Limb (tissue), 2 donors: ENCODE measurements at regions not wholly inside any gene's neighbourhood (a gene's known extent, or its start where the extent isn't known, plus 50 kb on each side); places are given as distances from the start of the nearest gene placed in this dataset.
A peak's percentile ranks its signal among the peaks of the same experiment; 100 is the strongest.
"Not testable (repeated sequence)": the region's sequence is repeated elsewhere in the genome, so short reads cannot be mapped to it uniquely, and the experiment has no call there.

ENCODE experiments used
- DNase-seq, 2 donors: peaks; one replicate each; pipeline ENCODE4 v3.0.0-alpha.2; 2016; ENCODE audit errors: extremely low spot score in 2 of 2

DNA sequence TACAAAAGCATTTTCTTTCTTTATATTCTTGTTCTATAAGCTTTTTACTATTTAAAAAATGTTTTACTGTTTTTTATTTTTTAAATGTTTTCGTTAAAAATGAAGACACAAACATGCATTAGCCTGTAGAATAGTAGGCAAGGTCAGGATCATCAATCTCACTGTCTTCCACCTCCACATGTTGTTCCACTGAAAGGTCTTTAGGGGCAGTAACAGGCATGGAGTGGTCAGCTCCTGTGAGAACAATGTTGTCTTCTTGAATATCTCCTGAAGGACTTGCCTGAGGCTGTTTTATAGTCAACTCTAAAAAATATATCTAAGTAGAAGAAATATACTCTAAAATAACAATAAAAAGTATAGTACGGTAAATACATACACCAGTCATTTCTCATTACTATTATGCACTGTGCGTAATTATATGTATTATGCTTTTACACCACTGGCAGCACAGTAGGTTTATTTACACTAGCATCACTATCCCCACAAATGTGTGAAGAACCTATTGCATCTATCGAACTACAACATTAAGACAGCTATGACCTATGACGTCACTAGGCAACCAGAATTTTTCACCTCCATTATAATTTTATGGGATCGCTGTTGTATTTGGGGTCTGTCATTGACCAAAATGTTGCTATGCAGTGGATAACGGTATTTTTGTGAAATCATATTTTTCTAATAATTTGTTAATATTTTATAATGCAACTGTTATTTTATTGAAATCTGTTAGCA lies 764.3 kb downstream of the METTL4 start:
- DNase-seq = no peak

DNA sequence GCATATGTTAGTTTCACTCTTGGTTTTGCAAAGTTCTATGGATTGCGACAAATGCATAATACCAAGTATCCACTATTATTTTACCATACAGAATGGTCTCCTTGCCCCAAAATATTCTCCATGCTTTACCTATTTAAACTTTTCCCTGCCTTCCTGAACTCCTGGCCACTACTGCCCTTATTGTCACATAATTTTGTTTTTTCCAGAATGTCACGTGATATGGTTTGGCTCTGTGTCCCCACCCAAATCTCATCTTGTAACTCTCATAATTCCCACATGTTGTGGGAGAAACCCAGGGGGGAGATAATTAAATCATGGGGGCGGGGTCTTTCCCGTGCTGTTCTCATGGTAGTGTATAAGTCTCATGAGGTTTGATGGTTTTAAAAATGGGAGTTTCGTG lies 760.0 kb downstream of the METTL4 start:
- DNase-seq = no peak

DNA sequence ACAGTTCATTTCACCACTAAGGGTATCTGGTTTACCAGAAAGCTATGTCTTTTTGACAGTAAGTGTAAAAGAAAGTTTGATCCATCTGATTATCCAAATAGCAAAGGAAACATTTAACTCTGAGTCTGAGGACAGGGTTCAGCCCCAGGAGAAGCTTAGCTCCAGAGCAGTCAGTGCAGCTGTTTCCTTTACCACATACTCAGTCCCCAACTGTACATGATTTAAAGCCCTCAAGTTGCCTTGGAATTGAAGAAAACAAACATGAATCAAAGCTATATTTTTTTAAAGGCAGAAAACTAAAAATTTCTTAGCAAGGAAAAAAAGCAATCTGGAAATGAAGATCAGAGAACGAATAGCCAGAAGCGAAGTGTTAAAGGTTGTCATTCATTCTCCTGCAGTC lies 746.0 kb downstream of the METTL4 start:
- peak in 1 of 2 donors; percentile 6 for DNase-seq

DNA sequence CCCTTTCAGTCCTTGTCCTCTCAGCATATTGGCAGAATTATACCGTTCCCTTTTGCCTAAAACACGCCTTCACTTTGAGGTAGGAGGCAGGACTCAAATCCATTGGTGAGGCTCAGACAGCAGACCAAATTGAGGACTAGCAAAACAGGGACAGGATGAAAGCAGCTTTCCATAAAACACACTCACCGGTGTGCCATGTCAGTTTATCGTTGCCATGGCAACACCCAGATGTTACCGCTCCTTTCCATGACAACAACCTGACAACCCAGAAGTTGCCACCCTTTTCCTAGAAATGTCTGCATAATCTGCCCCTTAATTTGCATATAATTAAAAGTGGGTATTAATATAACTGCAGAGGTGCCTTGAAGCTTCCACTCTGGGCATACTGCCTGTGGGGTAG lies 730.4 kb downstream of the METTL4 start:
- no peak for DNase-seq

DNA sequence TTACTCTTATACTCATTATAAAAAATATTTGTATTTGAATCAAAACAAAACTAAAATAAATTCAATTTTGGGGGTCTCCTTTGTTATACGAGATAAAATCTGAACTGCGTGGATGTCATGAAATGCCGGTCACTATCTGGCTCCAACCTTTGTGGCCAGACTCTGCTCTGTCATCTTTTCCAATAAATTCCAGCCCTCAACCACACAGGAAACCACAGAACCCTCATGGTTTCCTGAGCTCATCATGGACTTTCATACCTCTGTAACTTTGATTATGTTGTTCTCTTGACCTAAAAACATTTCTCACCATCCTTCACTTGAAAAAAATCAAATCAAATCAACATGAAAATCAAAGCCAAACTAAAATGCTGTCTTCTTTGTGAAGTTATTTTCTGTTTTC lies 724.7 kb downstream of the METTL4 start:
- DNase-seq = no peak

DNA sequence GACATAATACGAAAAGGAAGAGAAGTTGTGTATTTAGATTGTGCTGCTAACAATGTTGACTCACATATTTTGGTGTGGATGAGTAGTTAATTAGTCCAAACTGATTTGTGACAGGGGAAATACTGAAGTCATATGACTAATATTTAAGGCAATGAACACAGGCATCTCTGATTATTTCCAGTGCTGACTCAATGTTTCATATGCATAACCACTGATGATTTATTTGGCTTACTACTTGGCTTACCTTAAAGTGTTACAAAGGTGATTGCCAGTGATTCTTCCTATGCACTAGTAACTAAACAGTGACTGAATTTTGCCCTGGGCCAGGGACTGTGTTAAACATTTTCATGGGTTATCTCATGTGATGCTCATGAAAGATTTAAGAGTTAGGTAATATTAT lies 722.6 kb downstream of the METTL4 start:
- no peak for DNase-seq

DNA sequence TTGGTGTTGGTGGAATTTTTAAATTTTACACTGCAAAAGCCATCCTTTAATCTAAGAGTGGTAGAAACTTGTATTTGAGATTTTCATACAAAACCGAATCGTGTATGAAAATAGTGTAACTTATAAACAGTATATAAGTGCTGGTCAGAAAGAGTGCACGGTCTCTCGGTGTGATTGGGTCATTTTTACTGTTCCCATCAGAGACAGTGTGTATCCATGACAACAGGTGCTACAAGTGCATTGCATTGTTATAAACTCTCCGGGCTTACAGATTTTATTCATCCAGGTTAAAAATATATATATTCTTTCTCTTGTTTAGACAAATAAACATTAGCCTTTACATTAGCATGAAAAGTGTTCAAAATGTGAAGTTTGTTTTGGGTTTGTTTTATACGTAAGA lies 721.9 kb downstream of the METTL4 start:
- DNase-seq = no peak

DNA sequence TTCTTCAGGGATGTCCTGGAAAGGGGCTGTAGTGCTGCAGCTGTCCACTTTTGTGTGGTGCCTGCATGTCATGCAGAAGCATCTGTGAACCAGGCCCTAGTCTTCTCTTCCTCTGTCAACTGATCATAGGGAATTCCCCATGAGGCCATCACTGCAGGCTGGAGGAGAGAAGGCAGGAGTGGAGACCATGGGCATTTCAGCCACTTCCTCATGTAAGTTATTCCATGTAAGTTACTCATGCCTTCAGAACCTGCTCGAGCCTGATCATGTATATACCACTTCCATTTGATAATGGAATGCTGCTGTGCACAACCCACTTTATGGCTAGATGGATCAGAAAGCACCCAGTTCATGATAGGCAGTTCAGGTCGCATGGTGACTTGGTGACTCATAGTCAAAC lies 714.0 kb downstream of the METTL4 start:
- DNase-seq = not testable (repeated sequence)

DNA sequence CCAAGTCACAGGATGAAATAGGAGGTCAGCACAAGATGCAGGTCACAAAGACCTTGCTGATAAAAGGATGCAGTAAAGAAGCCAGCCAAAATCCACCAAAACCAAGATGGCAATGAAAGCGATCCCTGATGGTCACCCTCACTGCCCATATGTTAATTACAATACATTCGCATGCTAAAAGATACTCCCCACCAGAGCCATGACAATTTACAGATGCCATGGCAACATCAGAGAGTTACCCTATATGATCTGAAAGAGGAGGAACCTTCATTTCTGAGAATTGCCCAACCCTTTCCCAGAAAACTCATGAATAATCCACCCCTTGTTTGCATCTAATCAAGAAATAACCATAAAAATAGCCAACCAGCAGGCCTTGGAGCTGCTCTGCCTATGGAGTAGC lies 709.8 kb downstream of the METTL4 start:
- DNase-seq = no peak

DNA sequence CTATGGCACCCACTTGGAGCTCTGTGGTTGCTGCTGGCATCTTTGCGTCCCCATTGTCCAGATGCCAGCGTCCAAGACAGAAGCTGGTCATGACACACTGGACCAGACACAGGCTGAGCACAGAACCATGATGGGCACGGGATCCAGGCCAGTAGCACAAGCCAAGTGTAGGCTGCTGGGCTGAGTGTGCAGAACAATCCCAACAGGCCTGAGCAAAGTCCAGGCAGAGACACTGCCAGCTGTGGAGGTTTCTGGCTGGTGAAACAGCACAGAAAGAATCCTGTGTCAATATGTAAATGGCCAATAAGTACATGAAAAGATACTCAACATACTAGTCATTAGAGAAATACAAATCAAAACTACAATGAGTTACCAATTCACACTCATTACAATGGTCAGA lies 705.4 kb downstream of the METTL4 start:
- DNase-seq = no peak

DNA sequence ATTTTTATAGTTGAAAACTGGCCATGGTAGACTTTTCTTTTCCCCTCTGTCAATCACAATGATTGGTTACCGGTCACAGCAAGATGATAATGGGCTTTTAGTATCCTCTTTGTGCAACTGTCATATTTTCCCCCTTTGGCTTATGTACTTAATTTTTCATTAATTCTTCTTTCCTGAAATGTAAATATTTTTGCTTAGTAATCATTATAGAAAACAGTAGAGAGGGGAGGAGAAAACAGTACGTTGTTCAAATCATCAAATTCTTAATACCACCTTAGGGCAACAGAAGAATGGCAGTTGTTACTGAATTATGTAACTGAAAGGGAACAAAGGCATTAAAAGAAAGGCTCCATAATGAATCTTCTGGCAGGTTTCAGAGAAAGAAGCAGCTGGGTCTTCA lies 699.0 kb downstream of the METTL4 start:
- no peak for DNase-seq

DNA sequence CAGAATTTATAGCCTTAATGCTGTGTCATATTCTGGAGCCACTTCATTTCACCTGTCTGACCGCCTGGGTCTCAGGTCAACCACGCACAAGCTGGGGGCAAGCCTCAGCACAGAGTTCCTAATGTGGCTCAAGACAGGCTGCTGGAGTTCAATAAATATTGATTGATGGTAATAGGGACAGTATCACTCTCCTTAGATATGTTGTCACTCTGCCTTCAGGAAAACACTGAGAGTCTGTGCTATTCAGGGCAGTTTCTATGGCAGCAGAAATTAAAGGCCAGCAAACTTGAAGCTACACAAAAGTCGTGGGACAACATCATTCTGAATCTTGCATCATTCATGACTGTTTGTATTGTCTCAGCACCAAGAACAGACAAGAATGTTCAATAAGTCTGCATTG lies 696.1 kb downstream of the METTL4 start:
- DNase-seq = no peak

DNA sequence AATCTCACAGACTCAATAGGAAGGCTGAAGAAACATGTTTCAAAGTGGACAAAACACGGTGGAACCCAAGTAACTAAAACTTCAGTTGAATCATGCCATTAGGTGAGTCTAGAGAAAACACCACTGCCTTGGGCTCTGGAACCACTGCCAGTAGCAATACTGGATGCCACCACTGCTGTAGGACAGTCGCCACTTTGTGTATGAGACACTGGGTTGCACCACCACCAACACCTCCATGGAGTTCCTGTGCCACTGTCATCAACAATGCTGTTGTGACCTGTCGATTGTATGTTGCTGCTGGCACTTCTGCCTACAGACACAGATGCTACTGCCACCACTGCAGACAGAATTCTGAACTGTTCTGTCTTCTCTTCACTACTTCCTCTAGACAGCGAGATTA lies 686.7 kb downstream of the METTL4 start:
- no peak for DNase-seq

DNA sequence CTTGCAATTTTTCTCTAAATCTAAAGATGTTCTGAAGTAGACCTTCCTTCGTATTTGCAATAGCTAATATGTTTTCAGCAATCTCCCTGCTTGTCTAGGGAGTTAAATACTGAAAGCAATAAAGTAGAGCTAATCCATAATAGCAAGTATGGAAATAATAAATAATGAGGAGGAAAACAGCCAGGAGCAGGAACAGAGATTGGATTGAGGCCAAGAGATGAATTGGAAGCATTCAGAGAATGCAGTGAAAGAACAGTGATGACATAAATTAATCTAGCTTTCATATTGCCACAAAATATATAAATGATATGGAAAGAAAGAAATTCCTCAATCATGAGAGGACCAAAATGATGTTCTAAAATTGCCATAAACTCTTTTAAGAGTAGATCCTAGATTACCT lies 679.7 kb downstream of the METTL4 start:
- DNase-seq = peak in 1 of 2 donors; percentile 23

DNA sequence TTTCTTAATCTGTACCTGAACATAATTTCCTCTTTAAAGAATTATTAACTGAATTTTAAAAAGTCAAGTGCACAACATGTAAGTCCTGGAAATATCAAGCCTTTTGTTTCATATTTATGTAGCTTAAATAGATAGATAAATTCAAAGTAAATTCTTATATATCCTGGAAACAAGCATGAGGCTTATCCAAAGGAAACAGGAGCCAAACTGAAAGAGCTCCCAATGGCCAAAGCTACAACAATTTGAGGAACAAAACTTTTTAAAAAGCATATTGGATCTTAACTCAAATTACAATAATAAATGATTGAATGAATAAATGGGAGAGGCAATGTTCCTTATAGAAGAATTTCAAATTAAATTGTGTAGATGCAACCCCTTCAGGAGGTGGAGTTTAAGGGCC lies 679.1 kb downstream of the METTL4 start:
- DNase-seq = no peak

DNA sequence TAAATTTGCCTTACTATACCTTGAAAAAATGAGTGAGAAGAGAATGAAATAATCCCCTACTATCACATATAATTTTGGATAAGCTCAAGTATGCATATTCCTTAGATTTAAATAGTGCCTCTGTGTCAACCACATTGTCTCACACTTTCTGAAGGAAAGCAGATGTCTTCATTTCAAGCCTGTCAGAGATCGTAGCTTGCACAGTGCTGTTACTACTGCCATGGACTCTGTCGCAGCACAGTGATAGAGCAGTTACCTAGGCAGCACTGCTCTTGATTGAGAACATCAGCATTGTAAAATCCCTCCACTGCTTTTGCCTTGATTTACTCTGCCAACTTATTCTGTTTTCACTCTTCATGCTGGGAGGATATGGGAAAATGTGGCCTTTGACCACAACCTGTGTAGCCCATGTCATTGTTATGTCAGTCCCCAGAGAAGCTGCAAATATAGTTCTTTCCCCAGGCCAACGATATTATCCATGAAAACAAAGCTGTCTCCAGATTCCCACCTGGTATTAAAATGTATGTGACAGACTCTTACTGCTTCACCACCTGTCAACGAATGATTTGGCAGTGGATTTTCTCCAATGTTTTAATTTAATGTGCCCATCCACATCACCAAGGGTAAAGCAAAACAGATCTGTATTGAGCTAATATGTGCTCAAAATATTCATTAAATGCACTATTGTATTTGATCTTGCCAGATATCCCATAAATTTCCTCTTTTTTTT lies 675.7 kb downstream of the METTL4 start:
- no peak for DNase-seq

DNA sequence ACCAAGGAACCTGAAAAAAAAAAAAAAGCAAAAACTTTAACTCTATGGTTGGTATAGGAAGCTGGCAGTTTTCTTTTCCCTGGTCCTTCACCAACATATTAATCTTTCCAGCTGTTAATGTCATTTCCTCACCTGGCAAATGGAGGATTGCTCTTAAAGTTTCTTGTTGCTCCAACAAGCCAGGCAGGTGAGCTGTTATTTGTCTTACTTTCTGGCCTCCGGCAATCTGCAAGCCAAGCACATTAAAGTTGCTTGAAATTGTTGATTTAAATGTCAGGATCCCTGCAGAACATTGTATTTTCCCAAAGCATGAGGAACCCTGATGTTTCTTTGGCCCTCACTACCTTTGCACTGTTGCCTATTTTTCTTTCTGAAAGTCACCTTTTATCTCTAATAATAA lies 664.9 kb downstream of the METTL4 start:
- no peak for DNase-seq

DNA sequence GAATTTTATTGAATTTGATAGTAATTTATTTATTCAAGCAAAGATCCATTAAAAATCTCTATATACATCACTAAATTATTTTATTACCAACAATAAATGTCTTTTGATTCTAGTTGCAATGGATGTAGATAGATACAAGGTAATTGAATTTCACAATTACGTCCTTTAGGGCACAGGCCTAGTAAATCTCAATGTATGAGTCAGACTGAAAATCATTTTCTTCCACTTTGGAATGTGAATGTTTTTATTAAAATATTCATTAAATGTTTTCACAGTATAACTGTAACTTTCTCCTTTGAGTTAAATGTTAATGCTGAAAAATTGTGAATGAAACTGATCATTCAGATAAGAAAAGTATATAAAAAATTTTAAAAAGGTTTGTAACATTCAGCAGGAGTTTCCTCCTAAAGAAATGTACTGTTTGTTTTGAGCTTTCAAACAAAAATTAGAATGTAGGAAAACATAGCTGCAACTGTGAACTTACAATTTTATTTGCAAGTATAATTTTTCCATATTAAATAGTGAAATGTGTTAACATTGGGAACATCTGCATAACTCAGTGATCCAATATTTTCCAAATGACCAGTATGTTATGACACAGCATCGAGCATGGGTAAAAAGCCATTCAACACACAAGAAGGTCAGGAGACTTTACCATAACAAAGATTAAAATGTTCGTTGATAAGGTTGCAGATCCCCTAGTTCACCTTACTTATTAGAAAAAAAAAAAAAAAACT lies 663.7 kb downstream of the METTL4 start:
- no peak for DNase-seq

DNA sequence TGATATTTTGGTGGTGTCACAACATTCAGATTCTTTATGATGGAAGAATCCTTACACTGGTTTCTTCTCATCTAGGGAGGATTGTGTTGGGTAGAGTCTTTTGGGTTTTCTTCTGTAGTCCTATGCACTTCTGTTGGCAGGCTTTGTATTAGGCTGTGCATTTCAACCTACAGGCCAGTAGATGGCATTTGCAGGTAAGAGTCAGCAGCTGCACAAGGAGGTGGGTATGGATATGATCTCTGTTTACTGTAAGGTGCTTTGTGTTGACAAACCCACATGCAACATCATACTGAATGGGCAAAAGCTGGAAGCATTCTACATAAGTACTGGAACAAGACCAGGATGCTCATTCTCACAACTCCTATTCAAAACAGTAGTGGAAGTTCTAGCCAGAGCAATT lies 656.8 kb downstream of the METTL4 start:
- DNase-seq = no peak

DNA sequence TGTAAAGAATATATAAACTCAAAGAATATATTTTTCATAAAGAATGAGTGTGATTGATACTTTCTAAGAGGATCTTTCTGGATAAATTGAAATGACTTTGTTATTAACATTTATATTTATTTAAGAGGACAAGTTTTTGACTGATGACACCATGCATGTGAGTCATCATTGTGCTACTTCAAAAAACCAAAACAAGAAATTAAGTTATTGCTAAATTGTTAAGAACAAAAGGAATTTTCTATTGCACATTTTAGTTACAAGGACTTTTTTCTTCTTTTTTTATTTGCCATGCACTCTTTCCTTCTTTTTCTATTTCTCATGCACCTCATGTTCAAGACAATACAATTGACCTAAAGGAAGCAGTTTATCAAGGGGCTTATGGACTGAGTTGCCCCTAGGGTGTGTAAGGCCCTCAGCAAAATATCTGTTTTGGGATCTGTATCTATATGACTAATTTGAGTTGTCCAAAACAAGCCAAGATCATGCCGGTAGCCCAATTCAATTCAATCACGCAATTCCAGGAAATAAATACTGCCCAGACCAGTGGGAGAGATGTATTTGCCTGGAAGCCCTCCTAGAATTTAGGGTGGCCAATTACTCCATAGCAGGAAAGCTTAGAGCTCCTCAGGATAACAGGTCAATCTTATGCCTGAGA lies 654.3 kb downstream of the METTL4 start:
- no peak for DNase-seq

DNA sequence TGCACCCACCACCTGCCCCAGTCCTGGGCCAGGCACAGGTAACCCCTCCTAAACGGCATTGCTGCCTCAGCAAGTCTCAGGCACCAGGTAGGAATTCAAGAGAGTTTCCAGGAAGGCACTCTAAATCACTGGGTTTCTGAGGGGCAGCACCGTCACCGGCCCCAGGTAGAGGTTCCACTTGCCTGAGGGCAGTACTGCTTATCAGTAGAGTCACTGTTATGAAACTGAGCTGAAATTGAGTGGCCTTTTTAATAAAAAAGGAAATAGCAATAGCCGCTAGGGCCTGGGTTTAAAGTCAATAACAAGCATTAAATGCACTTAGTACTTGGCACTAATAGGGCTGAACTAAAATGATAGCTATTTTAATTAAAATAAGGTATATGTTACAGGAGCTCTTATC lies 653.7 kb downstream of the METTL4 start:
- DNase-seq = no peak

DNA sequence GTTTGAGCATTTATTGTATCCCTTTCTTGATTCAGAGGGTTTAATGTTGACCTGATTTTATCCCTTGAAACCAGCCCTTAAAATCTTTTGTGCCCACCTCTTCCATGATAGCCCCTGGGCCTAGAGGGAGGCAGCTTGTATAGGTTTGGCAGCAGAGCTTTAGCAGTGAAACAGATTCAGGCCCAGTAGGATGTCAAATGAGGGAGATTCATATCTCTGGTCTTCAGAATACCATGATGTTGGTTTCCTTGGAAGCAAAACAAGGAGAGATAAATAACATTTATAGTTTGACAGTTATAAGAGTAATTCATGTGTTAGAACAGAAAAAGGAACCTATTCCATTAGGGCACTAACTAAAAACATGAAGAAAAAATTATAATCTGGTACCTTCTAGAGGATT lies 649.2 kb downstream of the METTL4 start:
- DNase-seq = no peak
